Large intestine (tissue), 3 donors: ENCODE measurements at regions not wholly inside any gene's neighbourhood (a gene's known extent, or its start where the extent isn't known, plus 50 kb on each side); places are given as distances from the start of the nearest gene placed in this dataset.

Experiments used
- DNase-seq, 2 donors: peaks; one replicate each; pipeline versions ENCODE4 v3.0.0 to v3.0.0-alpha.2; 2013
- H3K27ac ChIP-seq: one replicate; pipeline ENCODE4 v1.5.1; 2013; ENCODE audit warnings: low read length
- H3K27me3 ChIP-seq: 2 replicates; pipeline ENCODE4 v1.6.1; 2013; ENCODE audit warnings: low read length; ENCODE audit not compliant: control insufficient read depth, insufficient read depth
- H3K36me3 ChIP-seq: 2 replicates; pipeline ENCODE4 v1.6.1; 2013; ENCODE audit warnings: low read length; ENCODE audit not compliant: control insufficient read depth, insufficient read depth
- H3K4me1 ChIP-seq: one replicate; pipeline ENCODE4 v1.6.1; 2013; ENCODE audit warnings: low read length; ENCODE audit not compliant: control insufficient read depth, insufficient read depth
- H3K4me3 ChIP-seq: one replicate; pipeline ENCODE4 v1.5.1; 2013; ENCODE audit warnings: low read length
- H3K9me3 ChIP-seq: one replicate; pipeline ENCODE4 v1.6.1; 2013; ENCODE audit warnings: mild to moderate bottlenecking, low read depth, low read length, moderate library complexity; ENCODE audit not compliant: control insufficient read depth
- WGBS: methylation state at CpG from one replicate; pipeline ENCODE4 v1.1.5; 2013; ENCODE audit warnings: low lambda C conversion rate; ENCODE audit not compliant: insufficient coverage; 5-methylcytosine and 5-hydroxymethylcytosine counted together

DNA sequence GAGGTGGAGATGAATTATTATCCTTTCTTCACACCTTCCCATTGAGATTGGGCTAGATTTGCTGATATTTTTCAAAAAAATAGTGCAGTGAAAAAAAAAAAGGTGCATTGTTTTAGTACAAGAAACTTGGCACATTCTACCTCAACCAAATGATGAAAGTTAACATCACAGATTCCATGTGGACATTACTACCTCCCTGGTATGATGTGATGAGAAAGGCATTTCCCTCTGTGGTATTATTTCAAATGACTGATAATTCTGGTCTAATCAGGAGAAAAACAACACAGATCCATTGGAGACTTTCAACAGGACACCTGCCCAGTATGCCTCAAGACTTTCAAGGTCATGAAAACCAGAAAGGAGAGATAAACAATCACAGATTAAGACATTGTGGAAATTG lies 313.4 kb downstream of the BCHE start:
- Histone ChIP-seq H3K27me3 (no peaks in the 10 kb centered on the region), H3K4me1 (no peaks in the 10 kb centered on the region), H3K9me3 (no peaks in the 10 kb centered on the region), H3K36me3 (no peaks in the 10 kb centered on the region), H3K4me3 (no peak overlapping the region), H3K27ac (no peak overlapping the region)
- DNase-seq: no peak

- no peak for DNase-seq
- Histone ChIP-seq H3K36me3 (no peaks in the 10 kb centered on the region), H3K4me1 (no peaks in the 10 kb centered on the region), H3K27me3 (no peaks in the 10 kb centered on the region), H3K4me3 (no peak overlapping the region), H3K27ac (no peak overlapping the region), H3K9me3 (no peaks in the 10 kb centered on the region)
- WGBS: no CpG with 5 or more reads among the region's 1 CpG
Observed at GRCh38 chr3:165522386-165522785, 314.8 kb downstream of the BCHE start.

GRCh38 chr3:165521131-165521871 lies 315.9 kb downstream of the BCHE start:
- H3K4me1 ChIP-seq: no peaks in the 10 kb centered on the region
- no peaks in the 10 kb centered on the region for H3K36me3 ChIP-seq
- no peaks in the 10 kb centered on the region for H3K27me3 ChIP-seq
- 100% methylated on average over 1 of the region's 2 CpGs for WGBS
- H3K4me3 ChIP-seq: no peak overlapping the region
- DNase-seq: no peak
- no peak overlapping the region for H3K27ac ChIP-seq
- no peaks in the 10 kb centered on the region for H3K9me3 ChIP-seq

DNA sequence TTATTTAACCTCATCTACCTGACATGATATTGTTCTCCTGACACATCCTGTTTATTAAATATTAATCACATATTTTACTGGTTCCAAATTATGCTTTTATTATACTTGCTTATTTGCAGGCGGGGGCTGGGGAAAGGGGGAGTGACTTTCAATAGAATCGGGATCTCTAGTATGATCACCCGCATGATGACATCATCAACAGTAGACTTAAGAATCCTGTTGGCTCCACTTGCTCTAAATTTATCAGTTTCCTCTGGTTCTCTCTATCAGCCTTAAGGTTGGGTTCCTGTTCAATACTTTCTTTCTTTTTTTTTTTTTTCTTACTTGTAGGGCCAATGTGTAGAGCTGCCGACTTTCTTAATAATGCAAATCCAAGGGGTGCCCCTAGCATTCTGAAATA lies 317.5 kb downstream of the BCHE start:
- H3K4me1 ChIP-seq: no peaks in the 10 kb centered on the region
- DNase-seq: no peak
- H3K27ac ChIP-seq: no peak overlapping the region
- no CpG with 5 or more reads among the region's 4 CpGs for WGBS
- no peaks in the 10 kb centered on the region for H3K36me3 ChIP-seq
- H3K27me3 ChIP-seq: no peaks in the 10 kb centered on the region
- H3K4me3 ChIP-seq: no peak overlapping the region
- H3K9me3 ChIP-seq: peaks cover under 1% of the 10 kb centered on the region

DNA sequence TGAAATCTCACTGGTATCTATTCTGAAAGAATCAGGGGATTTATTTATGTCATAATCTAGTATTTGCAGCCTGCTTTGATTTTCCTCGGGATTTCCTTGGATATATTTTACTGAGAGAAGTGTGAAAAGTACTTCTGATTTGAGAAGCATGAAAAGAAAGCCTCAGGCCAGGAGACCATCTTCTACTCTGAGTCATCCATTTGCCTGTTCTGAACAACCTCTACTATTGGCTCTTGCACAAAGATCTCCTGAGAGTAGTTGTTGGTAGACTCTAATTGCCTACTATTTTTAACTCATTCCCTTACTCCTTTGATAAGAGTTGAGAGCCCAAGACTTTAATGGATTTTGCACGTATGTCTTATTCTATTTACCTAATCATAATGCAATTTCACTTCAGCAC lies 318.9 kb downstream of the BCHE start:
- no peaks in the 10 kb centered on the region for H3K27me3 ChIP-seq
- H3K27ac ChIP-seq: no peak overlapping the region

DNA sequence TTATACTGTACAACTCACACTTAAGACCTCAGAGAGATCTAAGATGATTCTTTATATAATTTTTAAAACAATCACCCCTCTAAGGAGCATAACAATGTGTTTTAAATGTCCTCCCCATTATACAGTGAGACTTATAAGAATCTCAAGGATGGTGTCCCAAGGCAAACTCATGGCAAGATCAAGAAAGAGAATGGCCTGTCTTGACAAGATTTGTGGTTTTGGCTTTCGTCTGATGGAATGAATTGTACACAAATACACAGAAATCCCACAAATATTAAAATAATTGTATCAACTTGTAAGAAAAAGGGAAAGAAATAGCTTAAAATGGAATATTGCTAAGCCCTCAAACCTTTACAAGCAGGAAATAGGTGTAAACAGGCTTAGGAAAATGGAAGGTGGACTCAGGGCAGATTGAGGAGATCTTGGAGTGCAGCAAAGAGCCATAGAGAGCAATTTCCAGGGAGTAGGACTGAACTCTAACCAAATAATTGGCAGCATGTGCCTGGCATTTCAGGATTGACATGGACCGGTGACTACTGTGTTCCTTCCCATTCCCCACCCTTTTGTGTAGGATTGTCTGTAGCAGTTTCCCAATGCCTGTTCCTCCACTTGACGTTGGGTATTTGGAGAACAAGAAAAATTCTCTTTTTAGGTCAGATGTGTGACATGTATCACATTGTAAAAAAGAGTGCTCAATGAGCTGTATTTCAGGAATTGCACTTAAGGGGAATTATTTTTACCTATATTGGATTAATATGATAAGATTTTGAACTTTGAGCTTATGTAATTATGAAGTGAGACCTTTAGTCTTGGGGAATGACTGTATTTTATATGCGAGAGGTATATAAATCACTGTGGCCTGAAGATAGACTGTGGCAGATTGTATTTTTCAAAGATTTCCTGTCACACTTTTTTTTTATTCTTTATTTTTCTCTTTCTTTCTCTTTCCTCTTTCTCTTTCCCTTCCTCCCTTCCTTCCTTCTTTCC lies 317.8 kb upstream of the SLITRK3 start:
- peak; percentile 7 to 70 for DNase-seq
- no peaks in the 10 kb centered on the region for H3K36me3 ChIP-seq
- WGBS: 59% methylated on average over 2 of the region's 4 CpGs

More for the DNA sequence above, 318.9 kb downstream of the BCHE start:
- no peak overlapping the region for H3K4me3 ChIP-seq
- peaks cover 4% of the 10 kb centered on the region for H3K4me1 ChIP-seq
- no CpG with 5 or more reads among the region's 2 CpGs for WGBS
- no peaks in the 10 kb centered on the region for H3K36me3 ChIP-seq
- H3K9me3 ChIP-seq: peaks cover 3% of the 10 kb centered on the region
- peak in 1 of 2 donors; percentile 12 for DNase-seq

DNA sequence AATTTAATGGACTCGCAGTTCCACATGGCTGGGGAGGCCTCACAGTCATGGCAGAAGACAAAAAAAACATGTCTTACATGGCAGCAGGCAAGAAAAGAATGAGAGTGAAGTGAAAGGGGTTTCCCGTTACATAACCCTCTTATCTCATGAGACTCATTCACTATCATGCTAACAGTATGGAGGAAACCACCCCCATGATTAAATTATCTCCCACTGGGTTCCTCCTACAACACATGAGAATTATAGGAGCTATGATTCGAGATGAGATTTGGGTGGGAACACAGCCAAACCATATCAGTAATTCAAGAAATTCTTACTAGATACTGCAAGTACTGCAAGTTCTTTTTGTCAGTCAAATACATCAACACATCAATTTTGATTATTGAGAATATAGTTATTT lies 311.4 kb upstream of the SLITRK3 start:
- Histone ChIP-seq H3K27ac (no peak overlapping the region), H3K4me3 (no peak overlapping the region), H3K27me3 (no peaks in the 10 kb centered on the region), H3K9me3 (peaks cover 5% of the 10 kb centered on the region), H3K36me3 (no peaks in the 10 kb centered on the region), H3K4me1 (peaks cover 12% of the 10 kb centered on the region)
- WGBS: no CpG with 5 or more reads among the region's 3 CpGs
- DNase-seq: no peak

More for the DNA sequence above, 317.8 kb upstream of the SLITRK3 start:
- H3K27me3 ChIP-seq: no peaks in the 10 kb centered on the region
- peaks cover 4% of the 10 kb centered on the region for H3K4me1 ChIP-seq
- no peak overlapping the region for H3K4me3 ChIP-seq
- peak overlapping the region; percentile 12 for H3K27ac ChIP-seq
- H3K9me3 ChIP-seq: peaks cover 3% of the 10 kb centered on the region

DNA sequence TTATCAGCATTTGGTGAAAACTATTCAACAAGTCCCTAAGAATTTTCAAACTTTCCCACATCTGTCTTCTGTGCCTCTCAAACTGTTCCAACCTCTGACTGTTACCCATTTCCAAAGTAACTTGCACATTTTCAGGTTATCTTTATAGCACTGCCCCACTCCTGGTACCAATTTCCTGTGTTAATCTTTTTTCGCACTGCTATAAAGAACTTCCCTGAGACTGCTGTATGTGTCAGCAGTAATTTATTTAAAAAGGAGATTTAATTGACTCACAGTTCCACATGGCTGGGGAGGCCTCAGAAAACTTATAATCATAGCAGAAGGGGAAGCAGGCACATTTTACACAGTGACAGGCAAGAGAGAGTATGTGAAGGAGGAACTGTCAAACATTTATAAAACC lies 310.9 kb upstream of the SLITRK3 start:
- Histone ChIP-seq H3K4me3 (no peak overlapping the region), H3K4me1 (peaks cover 12% of the 10 kb centered on the region), H3K36me3 (no peaks in the 10 kb centered on the region), H3K9me3 (peaks cover 5% of the 10 kb centered on the region), H3K27me3 (no peaks in the 10 kb centered on the region), H3K27ac (no peak overlapping the region)
- no CpG with 5 or more reads among the region's 1 CpG for WGBS
- DNase-seq: peak in 1 of 2 donors; percentile 47

- H3K4me3 ChIP-seq: no peak overlapping the region
- H3K27me3 ChIP-seq: no peaks in the 10 kb centered on the region
- H3K36me3 ChIP-seq: no peaks in the 10 kb centered on the region
- H3K4me1 ChIP-seq: peaks cover 12% of the 10 kb centered on the region
- peak overlapping the region; percentile 27 for H3K27ac ChIP-seq
- H3K9me3 ChIP-seq: peaks cover 5% of the 10 kb centered on the region
- DNase-seq: peak; percentile 30 to 78
Observed at GRCh38 chr3:165505657-165506056, 309.5 kb upstream of the SLITRK3 start.

- H3K27ac ChIP-seq: no peak overlapping the region
- 100% methylated on average over 1 of the region's 1 CpG for WGBS
- DNase-seq: no peak
Observed at GRCh38 chr3:165504554-165504953, 308.4 kb upstream of the SLITRK3 start.

More at GRCh38 chr3:165504554-165504953, 308.4 kb upstream of the SLITRK3 start:
- Histone ChIP-seq H3K4me3 (no peak overlapping the region), H3K27me3 (no peaks in the 10 kb centered on the region), H3K9me3 (peaks cover 5% of the 10 kb centered on the region), H3K4me1 (peaks cover 12% of the 10 kb centered on the region), H3K36me3 (no peaks in the 10 kb centered on the region)
